Liver (tissue), 3 donors: ENCODE measurements at regions not wholly inside any gene's neighbourhood (a gene's known extent, or its start where the extent isn't known, plus 50 kb on each side); places are given as distances from the start of the nearest gene placed in this dataset.

ENCODE experiments used
- CTCF ChIP-seq: fragments of 150-350 bp; IDR thresholded peaks from 2 replicates; pipeline ENCODE4 v1.5.1; 2017; ENCODE audit warnings: improper control_type of control experiment, low read depth, low read length; ENCODE audit not compliant: missing input control
- EGR1 ChIP-seq, 2 donors: IDR thresholded peaks; 2 replicates each; pipeline ENCODE4 v1.6.1; 2016 to 2018; ENCODE audit warnings: antibody characterized with exemption in 2 of 2, low read depth in 2 of 2
- HNF4G ChIP-seq: IDR thresholded peaks from 2 replicates; pipeline ENCODE4 v1.6.1; 2016; ENCODE audit warnings: antibody characterized with exemption
- TAF1 ChIP-seq: conservative IDR thresholded peaks from 2 replicates; pipeline ENCODE4 v1.6.1; 2016; ENCODE audit warnings: antibody characterized with exemption, mild to moderate bottlenecking
- YY1 ChIP-seq: IDR thresholded peaks from 2 replicates; pipeline ENCODE4 v1.6.1; 2016; ENCODE audit warnings: antibody characterized with exemption, mild to moderate bottlenecking
- donor health status: healthy.
- donor health status: healthy.

GRCh38 chr18:22604390-22604985 lies 186.8 kb upstream of the CTAGE1 start:
- TF ChIP-seq CTCF (no peak), EGR1 (IDR thresholded peaks at IDR 0.05; ENCODE audit: low read depth in 2 of 2) (no peak), HNF4G (no peak), YY1 (peak; percentile 40), TAF1 (no peak)
